Loucy (cell line): ENCODE measurements at regions not wholly inside any gene's neighbourhood (a gene's known extent, or its start where the extent isn't known, plus 50 kb on each side); places are given as distances from the start of the nearest gene placed in this dataset.

Experiments used
- H2AFZ ChIP-seq: fragments of 200-600 bp; sonication (generic); 2 replicates; pipeline ENCODE4 v1.6.0; 2016; ENCODE audit warnings: antibody characterized with exemption, mild to moderate bottlenecking, low read length, moderate library complexity
- H3F3A ChIP-seq: fragments of 200-600 bp; 2 replicates; pipeline ENCODE4 v1.6.0; 2016; ENCODE audit warnings: antibody characterized with exemption, low read depth, mild to moderate bottlenecking
- H3K27me3 ChIP-seq: fragments of 200-600 bp; sonication (generic); 2 replicates; pipeline ENCODE4 v1.6.1; 2014; ENCODE audit warnings: low read length, mild to moderate bottlenecking; ENCODE audit not compliant: insufficient read depth, poor library complexity, severe bottlenecking
- H3K36me3 ChIP-seq: fragments of 200-600 bp; sonication (generic); 2 replicates; pipeline ENCODE4 v1.6.1; 2016; ENCODE audit warnings: low read length; ENCODE audit not compliant: insufficient read depth
- H3K4me1 ChIP-seq: fragments of 200-600 bp; sonication (generic); 2 replicates; pipeline ENCODE4 v1.5.1; 2014; ENCODE audit warnings: low read length, mild to moderate bottlenecking; ENCODE audit not compliant: insufficient read depth, poor library complexity, severe bottlenecking
- H3K4me2 ChIP-seq: fragments of 200-600 bp; sonication (generic); 2 replicates; pipeline ENCODE4 v1.6.0; 2014; ENCODE audit warnings: antibody characterized with exemption, low read length, low read depth, mild to moderate bottlenecking; ENCODE audit not compliant: poor library complexity, severe bottlenecking
- H3K4me3 ChIP-seq: fragments of 200-600 bp; sonication (generic); 2 replicates; pipeline ENCODE4 v1.5.1; 2014; ENCODE audit warnings: low read length, mild to moderate bottlenecking, mixed read lengths; ENCODE audit not compliant: poor library complexity, severe bottlenecking
- H3K79me2 ChIP-seq: fragments of 200-600 bp; sonication (generic); 2 replicates; pipeline ENCODE4 v1.6.1; 2014; ENCODE audit warnings: low read length; ENCODE audit not compliant: insufficient read depth
- H3K9ac ChIP-seq: fragments of 200-600 bp; sonication (generic); 2 replicates; pipeline ENCODE4 v1.6.0; 2014; ENCODE audit warnings: mild to moderate bottlenecking, low read depth, low read length, moderate library complexity; ENCODE audit not compliant: poor library complexity, severe bottlenecking
- H3K9me2 ChIP-seq: fragments of 200-600 bp; sonication (generic); replicated peaks from 2 replicates; pipeline ENCODE4 v1.6.1; 2016; ENCODE audit warnings: low read depth, low read length, mixed read lengths
- H3K9me3 ChIP-seq: fragments of 200-600 bp; sonication (generic); 2 replicates; pipeline ENCODE4 v1.6.1; 2014; ENCODE audit warnings: mild to moderate bottlenecking, antibody characterized with exemption, low read length, low read depth; ENCODE audit not compliant: insufficient read depth
- H4K20me1 ChIP-seq: fragments of 200-600 bp; sonication (generic); 2 replicates; pipeline ENCODE4 v1.6.0; 2014; ENCODE audit warnings: antibody characterized with exemption, low read length, mild to moderate bottlenecking; ENCODE audit not compliant: insufficient read depth, poor library complexity, severe bottlenecking
- EZH2phosphoT487 ChIP-seq: fragments of 200-600 bp; IDR thresholded peaks from 2 replicates; pipeline ENCODE4 v1.6.1; 2018; ENCODE audit warnings: antibody characterized with exemption, mild to moderate bottlenecking, moderate library complexity, borderline replicate concordance
- TF ChIP-seq, protein P1 (sequence below): fragments of 200-600 bp; sonication (generic); conservative IDR thresholded peaks from 2 replicates; pipeline ENCODE4 v1.5.1; 2014; ENCODE audit warnings: mild to moderate bottlenecking, antibody characterized with exemption, low read length

DNA sequence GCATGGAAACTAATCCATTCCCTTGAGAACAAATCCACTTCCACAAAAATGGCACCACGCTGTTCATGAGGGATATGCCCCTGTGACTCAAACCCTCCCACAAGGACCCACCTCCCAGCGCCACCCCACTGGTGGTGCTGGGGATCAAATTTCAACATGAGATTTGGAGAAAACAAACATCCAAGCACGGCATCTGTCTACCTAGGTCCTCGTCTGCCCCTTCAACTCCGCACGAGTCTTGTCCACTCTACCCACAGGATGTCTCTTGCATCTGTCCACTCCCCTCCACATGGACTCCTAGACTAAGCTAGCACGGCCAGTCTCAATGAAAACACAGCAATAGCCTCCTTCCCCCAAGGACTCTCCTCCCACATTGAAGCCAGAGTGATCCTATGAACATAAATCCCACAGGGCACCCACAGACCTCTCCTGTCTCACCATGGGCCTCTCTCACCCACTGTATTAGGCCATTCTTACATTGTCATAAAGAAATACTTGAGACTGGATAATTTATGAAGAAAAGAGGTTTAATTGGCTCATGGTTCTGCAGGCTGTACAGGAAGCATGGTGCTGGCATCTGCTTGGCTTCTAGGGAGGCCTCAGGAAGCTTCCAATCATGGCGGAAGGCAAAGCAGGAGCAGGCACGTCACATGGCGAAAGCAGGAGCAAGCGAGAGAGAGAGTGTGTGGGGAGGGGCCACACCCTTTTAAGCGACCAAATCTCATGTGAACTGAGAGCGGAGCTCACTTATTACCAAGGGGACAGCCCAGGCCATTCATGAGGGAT lies 101.4 kb downstream of the TOMM20 start:
- H3K27me3 ChIP-seq: no peaks in the 10 kb centered on the region
- no peaks in the 10 kb centered on the region for H3K9me3 ChIP-seq
- no peaks in the 10 kb centered on the region for H3K9me2 ChIP-seq
- H3F3A ChIP-seq: no peaks in the 10 kb centered on the region
- no peak overlapping the region for H3K4me2 ChIP-seq
- no peaks in the 10 kb centered on the region for H3K79me2 ChIP-seq
- no peak overlapping the region for H3K9ac ChIP-seq
- no peak overlapping the region for H3K4me3 ChIP-seq
- no peaks in the 10 kb centered on the region for H4K20me1 ChIP-seq
- H2AFZ ChIP-seq: no peak overlapping the region
- H3K36me3 ChIP-seq: no peaks in the 10 kb centered on the region
- H3K4me1 ChIP-seq: peaks cover 11% of the 10 kb centered on the region
- no peak for TF ChIP-seq EZH2phosphoT487
- TF ChIP-seq, protein P1, sequence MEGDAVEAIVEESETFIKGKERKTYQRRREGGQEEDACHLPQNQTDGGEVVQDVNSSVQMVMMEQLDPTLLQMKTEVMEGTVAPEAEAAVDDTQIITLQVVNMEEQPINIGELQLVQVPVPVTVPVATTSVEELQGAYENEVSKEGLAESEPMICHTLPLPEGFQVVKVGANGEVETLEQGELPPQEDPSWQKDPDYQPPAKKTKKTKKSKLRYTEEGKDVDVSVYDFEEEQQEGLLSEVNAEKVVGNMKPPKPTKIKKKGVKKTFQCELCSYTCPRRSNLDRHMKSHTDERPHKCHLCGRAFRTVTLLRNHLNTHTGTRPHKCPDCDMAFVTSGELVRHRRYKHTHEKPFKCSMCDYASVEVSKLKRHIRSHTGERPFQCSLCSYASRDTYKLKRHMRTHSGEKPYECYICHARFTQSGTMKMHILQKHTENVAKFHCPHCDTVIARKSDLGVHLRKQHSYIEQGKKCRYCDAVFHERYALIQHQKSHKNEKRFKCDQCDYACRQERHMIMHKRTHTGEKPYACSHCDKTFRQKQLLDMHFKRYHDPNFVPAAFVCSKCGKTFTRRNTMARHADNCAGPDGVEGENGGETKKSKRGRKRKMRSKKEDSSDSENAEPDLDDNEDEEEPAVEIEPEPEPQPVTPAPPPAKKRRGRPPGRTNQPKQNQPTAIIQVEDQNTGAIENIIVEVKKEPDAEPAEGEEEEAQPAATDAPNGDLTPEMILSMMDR: no peak

DNA sequence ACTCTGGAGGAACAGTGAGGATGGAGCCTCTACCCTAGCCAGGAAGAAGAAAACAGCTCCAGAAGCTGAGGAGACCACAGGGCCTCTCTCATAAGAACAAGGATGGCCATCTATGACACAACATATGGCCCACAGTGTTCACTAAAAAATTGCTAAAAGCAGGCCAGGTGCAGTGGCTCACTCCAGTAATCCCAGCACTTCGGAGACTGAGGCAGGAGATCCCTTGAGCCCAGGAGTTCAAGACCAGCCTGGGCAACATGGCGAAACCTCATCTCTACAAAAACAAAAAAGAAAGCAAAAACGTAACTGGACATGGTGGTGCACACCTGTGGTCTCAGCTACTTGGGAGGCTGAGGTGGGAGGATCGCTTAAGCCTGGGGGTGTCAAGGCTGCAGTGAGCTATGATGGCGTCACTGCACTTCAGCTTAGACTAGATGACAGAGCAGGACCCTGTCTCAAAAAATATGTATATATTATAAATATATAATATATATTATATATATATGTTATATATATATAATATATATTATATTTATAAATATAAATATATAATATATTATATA lies 103.1 kb downstream of the TOMM20 start:
- no peak overlapping the region for H2AFZ ChIP-seq
- TF ChIP-seq EZH2phosphoT487: no peak
- TF ChIP-seq, protein P1: no peak

DNA sequence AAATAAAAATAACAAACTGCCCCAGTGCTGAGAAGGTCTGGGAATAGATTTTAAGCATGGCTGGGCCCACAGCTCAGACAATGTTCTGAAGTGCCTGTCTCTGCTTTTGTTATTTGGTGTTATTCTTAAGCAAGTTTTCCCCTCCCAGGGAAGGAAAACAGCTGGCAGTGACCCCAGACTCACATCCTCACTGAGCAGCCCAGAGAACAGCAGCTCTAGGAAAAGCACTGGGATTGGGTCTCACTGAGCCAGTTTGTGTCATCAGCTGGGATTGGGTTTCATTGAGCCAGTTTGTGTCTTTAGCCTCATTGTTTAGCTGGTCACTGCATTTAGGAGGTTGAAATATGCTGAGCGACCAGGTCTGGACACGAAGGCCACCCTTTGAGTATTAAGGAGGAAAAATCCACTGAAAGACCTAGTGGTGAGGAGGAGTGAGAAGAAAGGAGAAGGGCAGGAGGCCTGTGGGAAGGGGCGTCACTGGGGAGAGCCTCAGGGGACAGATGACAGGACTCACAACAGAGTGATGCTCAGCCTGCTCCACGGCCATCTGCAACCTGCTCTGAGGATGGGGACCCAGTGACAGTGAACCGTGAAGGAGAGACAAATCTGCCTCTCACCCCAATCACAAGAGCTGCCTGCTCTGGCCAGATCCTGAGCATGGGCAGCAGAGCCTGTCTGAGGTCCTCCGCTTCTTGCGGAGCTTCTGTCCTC lies 103.8 kb downstream of the TOMM20 start:
- H3K79me2 ChIP-seq: no peaks in the 10 kb centered on the region
- no peaks in the 10 kb centered on the region for H3K27me3 ChIP-seq
- H3F3A ChIP-seq: no peaks in the 10 kb centered on the region
- H3K4me3 ChIP-seq: no peak overlapping the region
- H3K9me3 ChIP-seq: no peaks in the 10 kb centered on the region
- H3K9ac ChIP-seq: no peak overlapping the region
- TF ChIP-seq EZH2phosphoT487: no peak
- TF ChIP-seq, protein P1: no peak
- 0 out of 2 replicates have a peak overlapping the region, but pooled peaks have one; percentile 14 for H2AFZ ChIP-seq
- no peaks in the 10 kb centered on the region for H4K20me1 ChIP-seq
- no peaks in the 10 kb centered on the region for H3K36me3 ChIP-seq
- no peak overlapping the region for H3K4me2 ChIP-seq
- H3K9me2 ChIP-seq: no peaks in the 10 kb centered on the region
- H3K4me1 ChIP-seq: peaks cover 13% of the 10 kb centered on the region

More for the DNA sequence above, 103.1 kb downstream of the TOMM20 start:
- no peak overlapping the region for H3K9ac ChIP-seq
- H3K4me2 ChIP-seq: no peak overlapping the region
- no peaks in the 10 kb centered on the region for H3K36me3 ChIP-seq
- H3K9me2 ChIP-seq: no peaks in the 10 kb centered on the region
- no peak overlapping the region for H3K4me3 ChIP-seq
- no peaks in the 10 kb centered on the region for H3F3A ChIP-seq
- H3K79me2 ChIP-seq: no peaks in the 10 kb centered on the region
- H3K27me3 ChIP-seq: no peaks in the 10 kb centered on the region
- peaks cover 13% of the 10 kb centered on the region for H3K4me1 ChIP-seq
- H4K20me1 ChIP-seq: no peaks in the 10 kb centered on the region
- no peaks in the 10 kb centered on the region for H3K9me3 ChIP-seq
